ENCODE measurements at regions not wholly inside any gene's neighbourhood (a gene's known extent, or its start where the extent isn't known, plus 50 kb on each side); places are given as distances from the start of the nearest gene placed in this dataset.

GRCh38 chr12:93086288-93086727, 157.2 kb upstream of the EEA1 start:
- no peaks in the 10 kb centered on the region for H3K27me3 ChIP-seq (ENCODE audit: insufficient read depth, low read depth, severe bottlenecking)
- H3K36me3 ChIP-seq = no peaks in the 10 kb centered on the region
- no peak for TF ChIP-seq CTCF (IDR thresholded peaks at IDR 0.05; ENCODE audit: low read depth, low read length)
- H3K4me3 ChIP-seq (ENCODE audit: low read depth, low read length) = no peak overlapping the region
- DNase-seq = no peak
- no peak overlapping the region for H3K27ac ChIP-seq
- H3K9me3 ChIP-seq (ENCODE audit: severe bottlenecking) = no peaks in the 10 kb centered on the region

GRCh38 chr12:93087840-93088610, 158.9 kb upstream of the EEA1 start:
- no peak for DNase-seq
- TF ChIP-seq CTCF (IDR thresholded peaks at IDR 0.05; ENCODE audit: low read depth, low read length) = no peak
- Histone ChIP-seq H3K4me3 (ENCODE audit: low read depth, low read length) (no peak overlapping the region), H3K9me3 (ENCODE audit: severe bottlenecking) (no peaks in the 10 kb centered on the region), H3K27me3 (ENCODE audit: insufficient read depth, low read depth, severe bottlenecking) (no peaks in the 10 kb centered on the region), H3K36me3 (no peaks in the 10 kb centered on the region), H3K27ac (no peak overlapping the region)

GRCh38 chr12:93089805-93090569, 160.9 kb upstream of the EEA1 start:
- no peak overlapping the region for H3K27ac ChIP-seq
- H3K36me3 ChIP-seq = no peaks in the 10 kb centered on the region
- H3K9me3 ChIP-seq (ENCODE audit: severe bottlenecking) = no peaks in the 10 kb centered on the region
- H3K27me3 ChIP-seq (ENCODE audit: insufficient read depth, low read depth, severe bottlenecking) = no peaks in the 10 kb centered on the region
- no peak for TF ChIP-seq CTCF (IDR thresholded peaks at IDR 0.05; ENCODE audit: low read depth, low read length)
- no peak for DNase-seq
- no peak overlapping the region for H3K4me3 ChIP-seq (ENCODE audit: low read depth, low read length)

- H3K36me3 ChIP-seq = no peaks in the 10 kb centered on the region
- no peak overlapping the region for H3K27ac ChIP-seq
- no peaks in the 10 kb centered on the region for H3K27me3 ChIP-seq (ENCODE audit: insufficient read depth, low read depth, severe bottlenecking)
- H3K9me3 ChIP-seq (ENCODE audit: severe bottlenecking) = no peaks in the 10 kb centered on the region
- H3K4me3 ChIP-seq (ENCODE audit: low read depth, low read length) = no peak overlapping the region
- DNase-seq = no peak
- no peak for TF ChIP-seq CTCF (IDR thresholded peaks at IDR 0.05; ENCODE audit: low read depth, low read length)
Measured at GRCh38 chr12:93090731-93091172, 161.7 kb upstream of the EEA1 start.

GRCh38 chr12:93091886-93092648, 163.0 kb upstream of the EEA1 start:
- DNase-seq = peak; percentile 36
- no peaks in the 10 kb centered on the region for H3K9me3 ChIP-seq (ENCODE audit: severe bottlenecking)
- H3K27me3 ChIP-seq (ENCODE audit: insufficient read depth, low read depth, severe bottlenecking) = no peaks in the 10 kb centered on the region
- H3K4me3 ChIP-seq (ENCODE audit: low read depth, low read length) = no peak overlapping the region
- TF ChIP-seq CTCF (IDR thresholded peaks at IDR 0.05; ENCODE audit: low read depth, low read length) = no peak
- no peaks in the 10 kb centered on the region for H3K36me3 ChIP-seq
- H3K27ac ChIP-seq = no peak overlapping the region

Measured in WERI-Rb-1 (cell line).